OCI-LY3 (cell line): ENCODE measurements at regions not wholly inside any gene's neighbourhood (a gene's known extent, or its start where the extent isn't known, plus 50 kb on each side); places are given as distances from the start of the nearest gene placed in this dataset.

Source experiments
- CTCF ChIP-seq: fragments of 200-600, 300-600 bp; sonication (generic); IDR thresholded peaks from 2 replicates; pipeline ENCODE4 v1.5.1; 2014; ENCODE audit warnings: antibody characterized with exemption, low read length, low read depth
- EZH2phosphoT487 ChIP-seq: fragments of 200-600 bp; shearing (Covaris generic); IDR thresholded peaks from 2 replicates; pipeline ENCODE4 v1.6.1; 2018; ENCODE audit warnings: antibody characterized with exemption, mixed run types, low read depth

GRCh38 chr15:38093931-38094330 lies 158.7 kb upstream of the SPRED1 start:
- TF ChIP-seq CTCF (no peak), EZH2phosphoT487 (no peak)
